ENCODE measurements at regions not wholly inside any gene's neighbourhood (a gene's known extent, or its start where the extent isn't known, plus 50 kb on each side); places are given as distances from the start of the nearest gene placed in this dataset.

DNA sequence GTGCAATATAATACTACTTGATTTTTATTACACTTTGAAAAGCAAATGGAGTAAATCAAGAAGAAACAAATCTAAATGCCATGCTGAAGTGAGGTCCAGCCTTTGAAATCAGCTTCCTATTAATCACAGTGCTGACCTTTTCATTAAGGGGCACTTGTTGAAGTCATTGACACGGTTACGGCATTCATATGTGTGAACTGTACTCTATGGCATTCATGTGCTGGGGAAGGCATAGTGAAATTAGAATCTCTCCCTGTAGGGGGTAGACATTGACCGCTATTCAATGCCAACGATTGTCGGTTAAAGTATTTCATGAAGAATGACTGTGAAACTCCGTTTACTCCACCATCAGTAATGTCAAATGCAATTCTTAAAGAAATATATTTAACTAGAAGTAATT is 296.1 kb upstream of the SEMA3A start:
- TF ChIP-seq CTCF (IDR thresholded peaks at IDR 0.05): peak in 1 of 4 experiments; percentile 13
- no peak for TF ChIP-seq POLR2AphosphoS5 (IDR thresholded peaks at IDR 0.05)
